CD1c-positive myeloid dendritic cell (primary cell): ENCODE measurements at regions not wholly inside any gene's neighbourhood (a gene's known extent, or its start where the extent isn't known, plus 50 kb on each side); places are given as distances from the start of the nearest gene placed in this dataset.
"Not testable (repeated sequence)": the region's sequence is repeated elsewhere in the genome, so short reads cannot be mapped to it uniquely, and the experiment has no call there.

ENCODE experiments used
- DNase-seq: peaks from one replicate; pipeline ENCODE4 v3.0.0-alpha.2; 2016; ENCODE audit errors: extremely low spot score

- DNase-seq, result not testable (repeated sequence)
Observed at GRCh38 chr4:189881190-189881589, 59.5 kb upstream of the FRG1 start.

GRCh38 chr4:189888407-189888806 is 52.3 kb upstream of the FRG1 start:
- DNase-seq, result not testable (repeated sequence)
